ENCODE measurements at regions not wholly inside any gene's neighbourhood (a gene's known extent, or its start where the extent isn't known, plus 50 kb on each side); places are given as distances from the start of the nearest gene placed in this dataset.
"Not testable (repeated sequence)": the region's sequence is repeated elsewhere in the genome, so short reads cannot be mapped to it uniquely, and the experiment has no call there.

- Histone ChIP-seq H3K27ac (ENCODE audit: low read depth, low read length) (no peak overlapping the region), H3K9ac (ENCODE audit: low read length) (no peak overlapping the region), H3K36me3 (ENCODE audit: control insufficient read depth, insufficient read depth, low read length) (no peaks in the 10 kb centered on the region), H3K4me1 (ENCODE audit: control insufficient read depth, insufficient read depth, low read length) (no peaks in the 10 kb centered on the region), H3K4me3 (ENCODE audit: low read length) (no peak overlapping the region), H3K27me3 (ENCODE audit: control insufficient read depth, insufficient read depth, low read length) (no peaks in the 10 kb centered on the region)
Observed at GRCh38 chr22:49405590-49405989, 422.1 kb downstream of the BRD1 start.

GRCh38 chr22:49404576-49405241 lies 423.0 kb downstream of the BRD1 start:
- H3K36me3 ChIP-seq (ENCODE audit: control insufficient read depth, insufficient read depth, low read length): no peaks in the 10 kb centered on the region
- H3K27ac ChIP-seq (ENCODE audit: low read depth, low read length): no peak overlapping the region
- H3K27me3 ChIP-seq (ENCODE audit: control insufficient read depth, insufficient read depth, low read length): no peaks in the 10 kb centered on the region
- no peaks in the 10 kb centered on the region for H3K4me1 ChIP-seq (ENCODE audit: control insufficient read depth, insufficient read depth, low read length)
- H3K9ac ChIP-seq (ENCODE audit: low read length): no peak overlapping the region
- H3K4me3 ChIP-seq (ENCODE audit: low read length): no peak overlapping the region

- H3K36me3 ChIP-seq (ENCODE audit: control insufficient read depth, insufficient read depth, low read length): no peaks in the 10 kb centered on the region
- no peak overlapping the region for H3K4me3 ChIP-seq (ENCODE audit: low read length)
- H3K27ac ChIP-seq (ENCODE audit: low read depth, low read length): no peak overlapping the region
- H3K9ac ChIP-seq (ENCODE audit: low read length): no peak overlapping the region
- no peaks in the 10 kb centered on the region for H3K27me3 ChIP-seq (ENCODE audit: control insufficient read depth, insufficient read depth, low read length)
- H3K4me1 ChIP-seq (ENCODE audit: control insufficient read depth, insufficient read depth, low read length): no peaks in the 10 kb centered on the region
Observed at GRCh38 chr22:49404020-49404419, 423.7 kb downstream of the BRD1 start.

- H3K4me1 ChIP-seq (ENCODE audit: control insufficient read depth, insufficient read depth, low read length): no peaks in the 10 kb centered on the region
- no peaks in the 10 kb centered on the region for H3K36me3 ChIP-seq (ENCODE audit: control insufficient read depth, insufficient read depth, low read length)
- H3K9ac ChIP-seq (ENCODE audit: low read length): no peak overlapping the region
- H3K27ac ChIP-seq (ENCODE audit: low read depth, low read length): no peak overlapping the region
- H3K27me3 ChIP-seq (ENCODE audit: control insufficient read depth, insufficient read depth, low read length): no peaks in the 10 kb centered on the region
- H3K4me3 ChIP-seq (ENCODE audit: low read length): no peak overlapping the region
Observed at GRCh38 chr22:49403102-49403501, 424.6 kb downstream of the BRD1 start.

GRCh38 chr22:49402169-49402568 lies 425.5 kb downstream of the BRD1 start:
- H3K4me1 ChIP-seq (ENCODE audit: control insufficient read depth, insufficient read depth, low read length): no peaks in the 10 kb centered on the region
- no peaks in the 10 kb centered on the region for H3K36me3 ChIP-seq (ENCODE audit: control insufficient read depth, insufficient read depth, low read length)
- H3K9ac ChIP-seq (ENCODE audit: low read length): no peak overlapping the region
- no peak overlapping the region for H3K27ac ChIP-seq (ENCODE audit: low read depth, low read length)
- H3K27me3 ChIP-seq (ENCODE audit: control insufficient read depth, insufficient read depth, low read length): no peaks in the 10 kb centered on the region
- no peak overlapping the region for H3K4me3 ChIP-seq (ENCODE audit: low read length)

GRCh38 chr22:49400941-49401598 lies 426.6 kb downstream of the BRD1 start:
- no peak overlapping the region for H3K9ac ChIP-seq (ENCODE audit: low read length)
- H3K4me1 ChIP-seq (ENCODE audit: control insufficient read depth, insufficient read depth, low read length): no peaks in the 10 kb centered on the region
- no peaks in the 10 kb centered on the region for H3K27me3 ChIP-seq (ENCODE audit: control insufficient read depth, insufficient read depth, low read length)
- H3K4me3 ChIP-seq (ENCODE audit: low read length): no peak overlapping the region
- H3K36me3 ChIP-seq (ENCODE audit: control insufficient read depth, insufficient read depth, low read length): no peaks in the 10 kb centered on the region
- no peak overlapping the region for H3K27ac ChIP-seq (ENCODE audit: low read depth, low read length)

GRCh38 chr22:49400136-49400940 lies 427.3 kb downstream of the BRD1 start:
- Histone ChIP-seq H3K36me3 (ENCODE audit: control insufficient read depth, insufficient read depth, low read length) (no peaks in the 10 kb centered on the region), H3K27me3 (ENCODE audit: control insufficient read depth, insufficient read depth, low read length) (no peaks in the 10 kb centered on the region), H3K9ac (ENCODE audit: low read length) (no peak overlapping the region), H3K4me1 (ENCODE audit: control insufficient read depth, insufficient read depth, low read length) (no peaks in the 10 kb centered on the region), H3K4me3 (ENCODE audit: low read length) (no peak overlapping the region), H3K27ac (ENCODE audit: low read depth, low read length) (no peak overlapping the region)

GRCh38 chr22:49398646-49399045 lies 429.0 kb downstream of the BRD1 start:
- H3K27me3 ChIP-seq (ENCODE audit: control insufficient read depth, insufficient read depth, low read length): no peaks in the 10 kb centered on the region
- H3K9ac ChIP-seq (ENCODE audit: low read length): no peak overlapping the region
- H3K36me3 ChIP-seq (ENCODE audit: control insufficient read depth, insufficient read depth, low read length): no peaks in the 10 kb centered on the region
- no peaks in the 10 kb centered on the region for H3K4me1 ChIP-seq (ENCODE audit: control insufficient read depth, insufficient read depth, low read length)
- no peak overlapping the region for H3K4me3 ChIP-seq (ENCODE audit: low read length)
- H3K27ac ChIP-seq (ENCODE audit: low read depth, low read length): no peak overlapping the region

GRCh38 chr22:49398115-49398514 lies 429.6 kb downstream of the BRD1 start:
- no peaks in the 10 kb centered on the region for H3K4me1 ChIP-seq (ENCODE audit: control insufficient read depth, insufficient read depth, low read length)
- no peaks in the 10 kb centered on the region for H3K27me3 ChIP-seq (ENCODE audit: control insufficient read depth, insufficient read depth, low read length)
- no peak overlapping the region for H3K27ac ChIP-seq (ENCODE audit: low read depth, low read length)
- H3K36me3 ChIP-seq (ENCODE audit: control insufficient read depth, insufficient read depth, low read length): no peaks in the 10 kb centered on the region
- no peak overlapping the region for H3K4me3 ChIP-seq (ENCODE audit: low read length)
- no peak overlapping the region for H3K9ac ChIP-seq (ENCODE audit: low read length)

GRCh38 chr22:49396817-49397216 lies 430.9 kb downstream of the BRD1 start:
- Histone ChIP-seq H3K9ac (ENCODE audit: low read length) (no peak overlapping the region), H3K27me3 (ENCODE audit: control insufficient read depth, insufficient read depth, low read length) (no peaks in the 10 kb centered on the region), H3K27ac (ENCODE audit: low read depth, low read length) (no peak overlapping the region), H3K4me3 (ENCODE audit: low read length) (no peak overlapping the region), H3K36me3 (ENCODE audit: control insufficient read depth, insufficient read depth, low read length) (no peaks in the 10 kb centered on the region), H3K4me1 (ENCODE audit: control insufficient read depth, insufficient read depth, low read length) (no peaks in the 10 kb centered on the region)

GRCh38 chr22:49395617-49396016 lies 432.1 kb downstream of the BRD1 start:
- no peak overlapping the region for H3K27ac ChIP-seq (ENCODE audit: low read depth, low read length)
- no peaks in the 10 kb centered on the region for H3K27me3 ChIP-seq (ENCODE audit: control insufficient read depth, insufficient read depth, low read length)
- H3K9ac ChIP-seq (ENCODE audit: low read length): no peak overlapping the region
- no peaks in the 10 kb centered on the region for H3K4me1 ChIP-seq (ENCODE audit: control insufficient read depth, insufficient read depth, low read length)
- no peaks in the 10 kb centered on the region for H3K36me3 ChIP-seq (ENCODE audit: control insufficient read depth, insufficient read depth, low read length)
- H3K4me3 ChIP-seq (ENCODE audit: low read length): no peak overlapping the region

GRCh38 chr22:49395062-49395461 lies 432.6 kb downstream of the BRD1 start:
- H3K27me3 ChIP-seq (ENCODE audit: control insufficient read depth, insufficient read depth, low read length); H3K4me3 ChIP-seq (ENCODE audit: low read length); H3K27ac ChIP-seq (ENCODE audit: low read depth, low read length); H3K9ac ChIP-seq (ENCODE audit: low read length); H3K36me3 ChIP-seq (ENCODE audit: control insufficient read depth, insufficient read depth, low read length); H3K4me1 ChIP-seq (ENCODE audit: control insufficient read depth, insufficient read depth, low read length): not testable (repeated sequence)
